BE2C (cell line): ENCODE measurements at regions not wholly inside any gene's neighbourhood (a gene's known extent, or its start where the extent isn't known, plus 50 kb on each side); places are given as distances from the start of the nearest gene placed in this dataset.

Experiments used
- DNase-seq: peaks from one replicate; pipeline ENCODE4 v3.0.0-alpha.2; 2020
- H3K27me3 ChIP-seq: fragments of 250-450 bp; sonication (Bioruptor Pico); 2 replicates; pipeline ENCODE4 v1.5.1; 2020; ENCODE audit warnings: mild to moderate bottlenecking
- H3K36me3 ChIP-seq: fragments of 250-450 bp; sonication (Bioruptor Pico); 2 replicates; pipeline ENCODE4 v1.5.1; 2020; ENCODE audit warnings: mild to moderate bottlenecking
- H3K4me1 ChIP-seq: fragments of 250-450 bp; sonication (Bioruptor Pico); 2 replicates; pipeline ENCODE4 v1.5.1; 2020
- H3K4me3 ChIP-seq: 2 replicates; pipeline ENCODE4 v1.5.1; 2011; ENCODE audit warnings: low read depth, low read length
- H3K9me3 ChIP-seq: fragments of 250-450 bp; sonication (Bioruptor Pico); 2 replicates; pipeline ENCODE4 v1.5.1; 2020
- CTCF ChIP-seq: IDR thresholded peaks from 2 replicates; pipeline ENCODE4 v1.5.1; 2012; ENCODE audit warnings: mild to moderate bottlenecking, low read depth, low read length

GRCh38 chr6:9332241-9332780 is 897.0 kb upstream of the SLC35B3 start:
- no peaks in the 10 kb centered on the region for H3K36me3 ChIP-seq
- no peak overlapping the region for H3K4me3 ChIP-seq
- H3K9me3 ChIP-seq: no peaks in the 10 kb centered on the region; the same call in 1 of the 2 replicates
- DNase-seq: no peak
- H3K4me1 ChIP-seq: no peaks in the 10 kb centered on the region
- no peak for TF ChIP-seq CTCF
- H3K27me3 ChIP-seq: no peaks in the 10 kb centered on the region

GRCh38 chr6:9316831-9317230 is 881.5 kb upstream of the SLC35B3 start:
- Histone ChIP-seq H3K4me1 (no peaks in the 10 kb centered on the region), H3K36me3 (no peaks in the 10 kb centered on the region), H3K27me3 (no peaks in the 10 kb centered on the region), H3K9me3 (no peaks in the 10 kb centered on the region), H3K4me3 (no peak overlapping the region)
- DNase-seq: no peak
- no peak for TF ChIP-seq CTCF

- H3K4me3 ChIP-seq: no peak overlapping the region
These were observed 880.8 kb upstream of the SLC35B3 start for GRCh38 chr6:9315966-9316650.

GRCh38 chr6:9308284-9308683 is 872.9 kb upstream of the SLC35B3 start:
- H3K36me3 ChIP-seq: no peaks in the 10 kb centered on the region
- H3K4me3 ChIP-seq: no peak overlapping the region
- TF ChIP-seq CTCF: no peak
- DNase-seq: no peak
- no peaks in the 10 kb centered on the region for H3K27me3 ChIP-seq
- no peaks in the 10 kb centered on the region for H3K9me3 ChIP-seq
- H3K4me1 ChIP-seq: no peaks in the 10 kb centered on the region

More at GRCh38 chr6:9315966-9316650, 880.8 kb upstream of the SLC35B3 start:
- no peak for TF ChIP-seq CTCF
- H3K27me3 ChIP-seq: no peaks in the 10 kb centered on the region
- no peak for DNase-seq
- no peaks in the 10 kb centered on the region for H3K9me3 ChIP-seq
- no peaks in the 10 kb centered on the region for H3K36me3 ChIP-seq
- H3K4me1 ChIP-seq: no peaks in the 10 kb centered on the region

- Histone ChIP-seq H3K4me1 (no peaks in the 10 kb centered on the region), H3K36me3 (no peaks in the 10 kb centered on the region), H3K4me3 (no peak overlapping the region), H3K27me3 (no peaks in the 10 kb centered on the region), H3K9me3 (no peaks in the 10 kb centered on the region)
- no peak for TF ChIP-seq CTCF
- no peak for DNase-seq
These were observed 872.4 kb upstream of the SLC35B3 start for GRCh38 chr6:9307786-9308185.

GRCh38 chr6:9307187-9307586 is 871.8 kb upstream of the SLC35B3 start:
- no peak overlapping the region for H3K4me3 ChIP-seq
- no peak for TF ChIP-seq CTCF
- DNase-seq: no peak
- no peaks in the 10 kb centered on the region for H3K36me3 ChIP-seq
- H3K27me3 ChIP-seq: no peaks in the 10 kb centered on the region
- no peaks in the 10 kb centered on the region for H3K9me3 ChIP-seq
- H3K4me1 ChIP-seq: no peaks in the 10 kb centered on the region
